LHCN-M2 (cell line): ENCODE measurements at regions not wholly inside any gene's neighbourhood (a gene's known extent, or its start where the extent isn't known, plus 50 kb on each side); places are given as distances from the start of the nearest gene placed in this dataset.

Source experiments
- DNase-seq: peaks from one replicate; pipeline ENCODE4 v3.0.0-alpha.2; 2012; ENCODE audit warnings: low read depth

DNA sequence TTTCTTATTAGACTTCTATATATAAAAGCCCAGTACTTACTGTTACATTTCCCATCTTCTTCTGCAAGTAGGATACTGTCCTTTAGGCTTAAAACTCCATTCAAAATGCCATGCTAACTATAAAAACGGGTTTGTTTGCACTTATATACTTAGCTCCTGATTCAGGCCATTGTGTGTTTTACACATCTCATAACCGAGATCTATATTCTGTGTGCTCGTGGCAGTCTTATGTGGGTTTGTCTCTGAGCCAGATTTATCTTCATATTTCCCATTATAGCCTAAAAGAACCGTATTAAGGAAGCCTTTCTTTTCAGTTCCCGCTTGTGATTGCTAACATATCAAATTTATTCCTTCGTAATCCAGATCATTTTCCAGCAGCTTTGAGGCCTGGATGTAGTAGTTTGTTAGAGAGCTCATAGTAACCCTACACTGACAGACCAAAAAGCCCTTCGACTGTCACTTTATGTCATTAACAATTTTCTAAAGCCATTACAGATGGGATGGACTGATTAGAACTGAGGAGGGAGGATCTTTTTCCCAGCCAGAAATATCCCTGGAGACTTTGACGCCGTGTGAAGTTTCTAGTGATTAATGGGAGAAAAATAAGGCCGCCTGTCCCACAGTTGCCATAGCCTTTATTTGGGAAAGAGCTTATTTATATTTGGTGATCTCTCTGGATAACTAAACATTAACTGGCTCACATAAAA lies 508.5 kb downstream of the FOXG1 start:
- DNase-seq: peak; percentile 32

GRCh38 chr14:29278301-29279263 lies 512.0 kb downstream of the FOXG1 start:
- DNase-seq: peak; percentile 51

DNA sequence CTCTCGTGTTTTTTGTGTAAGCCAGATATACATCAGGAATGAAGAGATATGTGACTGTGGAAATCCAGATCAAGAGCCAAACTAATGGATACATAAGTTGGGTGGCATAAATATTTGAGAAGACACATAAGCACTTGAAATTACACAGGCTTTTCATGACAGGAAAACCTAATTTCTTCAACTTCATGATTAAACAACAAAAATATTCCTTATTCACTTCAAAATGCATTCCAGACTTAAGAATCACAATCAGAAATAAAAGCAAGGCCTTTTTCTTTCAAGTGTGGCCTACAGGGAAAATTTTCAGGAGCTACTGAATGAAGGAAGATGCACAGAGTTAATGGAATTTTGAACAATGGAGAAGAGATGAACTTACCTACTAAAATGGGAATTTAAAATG lies 515.6 kb downstream of the FOXG1 start:
- DNase-seq: peak; percentile 40

- DNase-seq: no peak
Measured at GRCh38 chr14:29290441-29290840, 523.9 kb downstream of the FOXG1 start.

DNA sequence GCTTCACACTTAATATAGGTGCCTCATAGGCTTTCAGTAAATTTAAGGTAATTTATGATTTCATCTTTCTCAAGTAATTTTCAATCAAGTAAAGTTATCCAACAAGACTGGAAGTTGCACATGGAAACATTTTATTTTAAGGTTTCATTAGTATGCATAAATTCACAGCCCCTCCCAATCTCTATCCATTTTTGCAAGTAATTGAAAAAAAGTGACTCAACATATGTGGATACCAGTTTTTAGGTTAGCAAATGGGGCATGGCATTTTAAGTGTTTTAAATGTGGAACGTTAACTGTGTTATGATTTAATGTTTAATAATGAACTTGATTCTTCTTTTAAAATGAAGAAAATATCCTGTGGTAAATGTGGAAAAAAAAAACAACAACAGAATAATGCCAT lies 532.8 kb downstream of the FOXG1 start:
- no peak for DNase-seq

DNA sequence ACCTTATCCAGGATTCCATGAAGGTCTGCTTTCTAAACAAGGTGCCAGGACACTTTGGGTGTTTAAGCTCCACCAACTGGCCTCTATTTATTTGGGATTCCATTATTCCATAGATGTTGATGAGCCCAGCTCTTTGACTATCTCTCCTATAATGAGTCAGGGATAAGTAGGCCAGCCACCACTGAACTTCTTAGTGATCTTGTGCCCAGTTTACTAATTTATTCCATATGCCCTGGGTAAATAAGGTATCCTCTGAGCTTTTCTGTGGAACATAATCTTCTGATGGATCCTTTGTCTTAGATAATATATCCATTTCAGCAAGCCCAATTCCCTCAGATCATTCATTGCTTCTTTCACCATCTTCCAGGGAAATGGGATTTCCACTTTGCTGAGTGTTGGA lies 535.0 kb downstream of the FOXG1 start:
- no peak for DNase-seq

GRCh38 chr14:29310210-29310609 lies 543.6 kb downstream of the FOXG1 start:
- peak; percentile 35 for DNase-seq

DNA sequence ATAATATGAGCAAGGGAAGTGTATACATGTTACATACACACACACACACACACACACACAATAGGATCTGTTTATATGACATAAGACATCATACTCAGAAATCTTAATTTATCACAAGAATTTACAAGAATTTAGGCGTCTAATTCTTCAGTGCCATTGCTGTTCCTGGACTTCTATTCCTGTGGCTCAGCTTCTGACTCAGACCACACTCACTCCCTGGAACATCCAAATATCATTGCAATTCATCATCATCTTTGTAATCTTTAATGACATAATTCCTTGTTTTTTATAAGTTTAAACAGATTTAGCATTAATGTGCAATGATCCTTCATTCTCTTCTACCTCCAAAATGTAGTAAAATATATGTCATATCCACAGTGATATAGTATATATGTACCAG lies 544.2 kb downstream of the FOXG1 start:
- DNase-seq: peak; percentile 86

- DNase-seq: peak; percentile 18
Measured at GRCh38 chr14:29311983-29312382, 545.4 kb downstream of the FOXG1 start.

- no peak for DNase-seq
Measured at GRCh38 chr14:29316936-29317335, 550.3 kb downstream of the FOXG1 start.

- DNase-seq: no peak
Measured at GRCh38 chr14:29317423-29317822, 550.8 kb downstream of the FOXG1 start.

DNA sequence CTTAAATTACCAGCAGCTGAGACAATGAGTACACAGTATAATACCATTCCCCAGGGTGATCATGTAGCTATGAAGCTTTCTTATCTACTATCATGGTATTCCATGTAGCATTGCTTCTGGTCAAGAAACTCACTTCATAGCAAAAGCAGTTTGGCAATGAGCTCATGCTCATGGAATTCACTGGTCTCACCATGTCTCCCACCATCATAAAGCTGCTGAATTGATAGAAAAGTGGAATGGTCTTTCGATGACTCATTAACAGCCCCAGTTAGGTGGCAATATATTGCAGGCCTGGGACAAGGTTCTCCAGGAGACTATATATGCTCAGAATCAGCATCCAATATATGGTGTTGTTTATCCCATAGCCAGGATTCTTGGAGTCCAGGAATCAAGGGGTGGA lies 553.7 kb downstream of the FOXG1 start:
- DNase-seq: peak; percentile 28

DNA sequence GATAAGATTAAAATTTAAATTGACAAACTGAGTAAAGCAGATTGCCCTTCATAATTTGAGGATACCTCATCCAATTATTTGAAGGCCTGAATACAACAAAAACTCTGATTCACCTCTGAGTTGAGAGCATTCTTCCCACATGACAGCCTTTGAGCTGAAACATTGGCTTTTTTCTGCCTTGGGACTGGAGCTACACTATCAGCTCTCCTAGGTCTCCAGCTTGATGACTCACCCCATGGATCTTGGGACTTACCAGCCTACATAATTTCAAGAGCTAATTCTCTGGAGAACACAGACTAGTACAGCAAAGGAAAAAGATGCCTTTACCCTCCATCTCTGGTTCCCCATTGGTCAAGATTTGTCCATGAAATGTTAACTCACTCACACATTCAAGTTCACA lies 555.1 kb downstream of the FOXG1 start:
- DNase-seq: peak; percentile 61

- DNase-seq: peak; percentile 36
Measured at GRCh38 chr14:29339494-29340172, 573.0 kb downstream of the FOXG1 start.

GRCh38 chr14:29348504-29348903 lies 579.1 kb downstream of the PRKD1 start:
- peak; percentile 15 for DNase-seq

GRCh38 chr14:29350496-29350895 lies 577.2 kb downstream of the PRKD1 start:
- DNase-seq: no peak

DNA sequence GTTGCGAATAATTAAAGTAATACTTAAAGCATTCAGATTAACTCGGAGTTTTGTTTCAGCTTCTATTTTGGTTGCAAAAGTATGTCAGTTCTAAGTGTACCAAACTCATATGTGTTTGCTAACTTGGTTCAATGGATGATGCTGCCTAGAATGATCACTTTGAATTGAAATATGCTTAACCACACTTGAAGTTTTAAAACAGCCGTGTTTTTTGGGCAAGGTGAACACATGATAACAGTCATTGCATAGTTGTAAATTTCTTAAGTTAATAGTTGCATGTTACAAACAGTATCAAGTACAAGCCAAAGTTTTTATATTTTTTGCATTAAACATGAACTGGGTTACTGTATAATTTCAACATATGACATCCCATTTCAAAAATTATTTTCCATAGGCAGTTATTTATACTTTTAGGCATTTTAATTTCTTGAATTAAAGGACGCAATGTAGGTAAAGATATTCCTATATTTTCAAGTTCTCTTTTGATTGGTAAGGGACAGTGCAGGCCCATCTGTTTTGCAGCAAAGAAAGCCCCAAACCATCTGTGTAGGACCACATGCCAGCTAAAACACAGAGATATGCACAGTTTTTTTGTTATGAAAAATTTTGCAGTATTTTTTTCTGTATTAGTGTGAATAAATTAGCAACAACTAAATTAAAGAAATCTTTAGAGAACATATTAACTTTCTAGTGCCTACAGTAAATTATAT lies 575.5 kb downstream of the PRKD1 start:
- DNase-seq: no peak

- DNase-seq: no peak
Measured at GRCh38 chr14:29352706-29353080, 575.0 kb downstream of the PRKD1 start.

GRCh38 chr14:29353513-29353912 lies 574.1 kb downstream of the PRKD1 start:
- no peak for DNase-seq

GRCh38 chr14:29354486-29354885 lies 573.2 kb downstream of the PRKD1 start:
- DNase-seq: no peak

DNA sequence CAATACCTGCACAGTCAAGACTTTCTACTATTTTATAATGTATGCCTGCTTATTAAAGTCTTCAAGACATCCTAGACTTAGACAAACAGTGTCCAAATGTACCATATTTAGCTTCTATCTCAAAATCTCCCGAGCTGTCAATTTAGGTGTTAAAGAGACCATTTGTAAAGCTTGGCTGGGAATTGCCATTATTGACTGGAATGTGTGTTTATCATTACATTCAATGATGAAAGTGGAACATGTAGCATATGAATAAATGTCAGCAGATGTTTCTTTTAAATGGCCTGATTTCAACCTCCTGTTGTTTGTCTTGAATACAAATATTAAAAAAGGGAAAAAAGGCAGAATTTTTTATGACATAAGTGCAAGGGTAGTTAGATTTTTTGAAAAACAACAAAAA lies 572.3 kb downstream of the PRKD1 start:
- no peak for DNase-seq

DNA sequence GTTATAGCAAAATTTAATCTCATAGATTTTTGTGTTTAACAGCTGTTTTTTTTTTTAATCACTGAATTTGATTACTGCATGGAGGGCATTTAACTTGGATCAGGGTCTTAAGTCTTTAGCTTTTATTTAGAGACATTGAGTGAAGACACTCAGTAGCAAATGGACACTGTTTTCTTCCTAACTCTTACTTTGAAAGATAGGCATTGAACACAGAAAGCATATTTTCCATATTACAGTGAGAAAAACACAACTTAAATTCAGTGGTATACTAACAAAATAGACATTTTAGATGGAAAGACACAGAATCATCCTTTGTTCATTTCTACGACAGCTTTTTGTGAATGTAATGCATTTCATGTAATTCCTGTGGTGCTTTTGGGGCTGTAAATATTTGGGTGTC lies 571.8 kb downstream of the PRKD1 start:
- DNase-seq: no peak
